ENCODE measurements at regions not wholly inside any gene's neighbourhood (a gene's known extent, or its start where the extent isn't known, plus 50 kb on each side); places are given as distances from the start of the nearest gene placed in this dataset.
"Not testable (repeated sequence)": the region's sequence is repeated elsewhere in the genome, so short reads cannot be mapped to it uniquely, and the experiment has no call there.

DNA sequence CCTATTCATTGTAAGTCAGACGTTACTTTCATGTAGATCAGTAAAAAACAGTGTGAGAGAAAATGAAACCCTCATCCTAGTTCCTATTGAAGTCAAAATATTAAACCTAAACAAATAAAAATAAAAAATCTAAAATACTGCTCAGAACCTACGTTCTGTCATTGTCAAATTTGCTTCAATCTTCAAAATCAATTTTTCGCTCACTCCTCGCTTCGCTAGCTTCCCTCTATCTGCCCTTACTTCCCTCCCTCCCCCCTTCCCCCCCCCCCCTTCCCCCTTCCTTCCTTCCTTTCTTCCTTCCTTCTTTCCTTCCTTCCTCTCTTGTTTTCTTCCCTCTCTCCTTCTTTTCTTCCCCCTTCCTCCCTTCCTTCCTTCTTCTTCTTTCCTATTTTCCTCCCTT is 310.9 kb upstream of the PDE3A start:
- Histone ChIP-seq H3K4me3 (no peak overlapping the region), H3K4me1 (no peaks in the 10 kb centered on the region), H3K27ac (no peak overlapping the region), H3K9me3 (no peaks in the 10 kb centered on the region), H3K27me3 (no peaks in the 10 kb centered on the region), H3K36me3 (no peaks in the 10 kb centered on the region)
- no peak for DNase-seq (ENCODE audit: low spot score)
- TF ChIP-seq, protein P1, sequence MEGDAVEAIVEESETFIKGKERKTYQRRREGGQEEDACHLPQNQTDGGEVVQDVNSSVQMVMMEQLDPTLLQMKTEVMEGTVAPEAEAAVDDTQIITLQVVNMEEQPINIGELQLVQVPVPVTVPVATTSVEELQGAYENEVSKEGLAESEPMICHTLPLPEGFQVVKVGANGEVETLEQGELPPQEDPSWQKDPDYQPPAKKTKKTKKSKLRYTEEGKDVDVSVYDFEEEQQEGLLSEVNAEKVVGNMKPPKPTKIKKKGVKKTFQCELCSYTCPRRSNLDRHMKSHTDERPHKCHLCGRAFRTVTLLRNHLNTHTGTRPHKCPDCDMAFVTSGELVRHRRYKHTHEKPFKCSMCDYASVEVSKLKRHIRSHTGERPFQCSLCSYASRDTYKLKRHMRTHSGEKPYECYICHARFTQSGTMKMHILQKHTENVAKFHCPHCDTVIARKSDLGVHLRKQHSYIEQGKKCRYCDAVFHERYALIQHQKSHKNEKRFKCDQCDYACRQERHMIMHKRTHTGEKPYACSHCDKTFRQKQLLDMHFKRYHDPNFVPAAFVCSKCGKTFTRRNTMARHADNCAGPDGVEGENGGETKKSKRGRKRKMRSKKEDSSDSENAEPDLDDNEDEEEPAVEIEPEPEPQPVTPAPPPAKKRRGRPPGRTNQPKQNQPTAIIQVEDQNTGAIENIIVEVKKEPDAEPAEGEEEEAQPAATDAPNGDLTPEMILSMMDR (IDR thresholded peaks at IDR 0.05) = no peak

DNA sequence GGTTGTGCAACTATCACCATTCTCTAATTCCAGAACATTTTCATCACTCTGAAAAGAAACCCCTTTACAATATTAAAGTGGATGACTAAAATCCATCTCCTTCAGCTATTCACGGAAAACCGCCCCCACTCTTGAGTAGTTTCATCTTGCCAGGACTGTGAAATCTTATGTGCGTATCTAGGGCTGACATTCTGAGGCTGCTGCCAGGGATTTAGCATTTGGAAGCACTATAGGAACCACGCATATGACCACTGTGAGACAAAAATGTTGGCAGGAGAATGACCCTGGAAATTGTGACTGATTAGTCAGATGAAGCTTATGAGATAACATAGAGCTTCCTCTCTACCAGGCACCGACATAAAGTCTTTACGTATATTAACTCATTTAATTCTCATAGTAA is 305.2 kb upstream of the PDE3A start:
- H3K9me3 ChIP-seq = no peaks in the 10 kb centered on the region
- H3K4me3 ChIP-seq = no peak overlapping the region
- H3K27me3 ChIP-seq = no peaks in the 10 kb centered on the region
- TF ChIP-seq, protein P1 (IDR thresholded peaks at IDR 0.05) = no peak
- no peaks in the 10 kb centered on the region for H3K4me1 ChIP-seq
- DNase-seq (ENCODE audit: low spot score) = no peak
- H3K36me3 ChIP-seq = no peaks in the 10 kb centered on the region
- no peak overlapping the region for H3K27ac ChIP-seq

DNA sequence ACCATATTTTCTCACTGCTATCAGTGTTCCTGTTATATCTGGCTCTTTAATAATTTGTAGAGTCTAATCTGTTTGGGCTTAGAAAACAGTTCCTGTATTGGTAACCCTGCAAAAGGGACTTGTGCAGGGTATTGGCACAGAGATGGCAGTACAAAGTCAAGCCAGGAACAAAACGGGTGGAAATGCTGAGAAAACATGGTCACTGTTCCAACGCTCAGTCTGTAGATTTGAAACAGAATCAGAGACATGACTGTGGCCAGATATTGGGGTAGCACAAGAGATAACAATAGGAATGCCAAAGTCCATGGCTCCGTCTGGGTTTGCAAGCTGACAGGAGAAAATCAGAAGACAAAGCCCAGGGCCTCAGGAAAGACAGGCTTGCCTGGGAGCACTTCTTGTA is 290.7 kb upstream of the PDE3A start:
- TF ChIP-seq, protein P1 (IDR thresholded peaks at IDR 0.05) = no peak
- H3K4me3 ChIP-seq = no peak overlapping the region
- H3K36me3 ChIP-seq = no peaks in the 10 kb centered on the region
- no peaks in the 10 kb centered on the region for H3K9me3 ChIP-seq
- H3K27ac ChIP-seq = no peak overlapping the region
- H3K27me3 ChIP-seq = no peaks in the 10 kb centered on the region
- peaks cover 0 to 6% of the 10 kb centered on the region in 2 donors for H3K4me1 ChIP-seq
- no peak for DNase-seq (ENCODE audit: low spot score)

DNA sequence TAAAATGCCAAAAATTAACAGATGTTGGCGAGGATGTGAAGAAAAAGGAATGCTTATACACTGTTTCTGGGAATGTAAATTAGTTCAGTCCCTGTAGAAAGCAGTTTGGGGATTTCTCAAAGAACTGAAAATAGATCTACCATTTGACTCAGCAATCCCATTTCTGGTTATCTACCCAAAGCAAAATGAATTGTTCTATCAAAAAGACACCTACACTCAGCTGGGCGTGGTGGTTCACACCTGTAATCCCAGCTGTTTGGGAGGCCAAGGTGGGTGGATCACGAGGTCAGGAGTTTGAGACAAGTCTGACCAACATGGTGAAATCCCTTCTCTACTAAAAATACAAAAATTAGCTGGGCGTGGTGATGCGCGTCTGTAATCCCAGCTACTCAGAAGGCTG is 279.3 kb upstream of the PDE3A start:
- H3K27me3 ChIP-seq = no peaks in the 10 kb centered on the region
- no peak overlapping the region for H3K4me3 ChIP-seq
- no peak overlapping the region for H3K27ac ChIP-seq
- no peaks in the 10 kb centered on the region for H3K4me1 ChIP-seq
- no peaks in the 10 kb centered on the region for H3K9me3 ChIP-seq
- no peak for DNase-seq (ENCODE audit: low spot score)
- TF ChIP-seq, protein P1 (IDR thresholded peaks at IDR 0.05) = no peak
- no peaks in the 10 kb centered on the region for H3K36me3 ChIP-seq

DNA sequence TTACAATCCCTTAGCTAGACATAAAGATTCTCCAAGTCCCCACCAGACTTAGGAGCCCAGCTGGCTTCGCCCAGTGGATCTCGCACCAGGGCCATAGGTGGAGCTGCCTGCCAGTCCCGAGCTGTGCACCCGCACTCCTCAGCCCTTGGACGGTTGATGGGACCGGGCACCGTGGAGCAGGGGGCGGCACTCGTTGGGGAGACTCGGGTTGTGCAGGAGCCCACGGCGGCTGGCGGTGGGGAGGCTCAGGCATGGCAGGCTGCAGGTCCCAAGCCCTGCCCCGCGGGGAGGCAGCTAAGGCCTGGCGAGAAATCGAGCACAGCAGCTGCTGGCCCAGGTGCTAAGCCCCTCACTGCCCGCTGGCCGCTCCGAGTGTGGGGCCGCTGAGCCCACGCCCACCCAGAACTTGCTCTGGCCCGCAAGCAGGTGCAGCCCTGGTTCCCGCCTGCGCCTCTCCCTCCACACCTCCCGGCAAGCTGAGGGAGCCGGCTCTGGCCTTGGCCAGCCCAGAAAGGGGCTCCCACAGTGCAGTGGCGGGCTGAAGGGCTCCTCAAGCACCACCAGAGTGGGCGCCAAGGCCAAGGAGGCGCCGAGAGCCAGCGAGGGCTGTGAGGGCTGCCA is 275.0 kb upstream of the PDE3A start:
- H3K27me3 ChIP-seq; H3K36me3 ChIP-seq; H3K27ac ChIP-seq; DNase-seq (ENCODE audit: low spot score); H3K9me3 ChIP-seq; H3K4me1 ChIP-seq; H3K4me3 ChIP-seq: not testable (repeated sequence)

DNA sequence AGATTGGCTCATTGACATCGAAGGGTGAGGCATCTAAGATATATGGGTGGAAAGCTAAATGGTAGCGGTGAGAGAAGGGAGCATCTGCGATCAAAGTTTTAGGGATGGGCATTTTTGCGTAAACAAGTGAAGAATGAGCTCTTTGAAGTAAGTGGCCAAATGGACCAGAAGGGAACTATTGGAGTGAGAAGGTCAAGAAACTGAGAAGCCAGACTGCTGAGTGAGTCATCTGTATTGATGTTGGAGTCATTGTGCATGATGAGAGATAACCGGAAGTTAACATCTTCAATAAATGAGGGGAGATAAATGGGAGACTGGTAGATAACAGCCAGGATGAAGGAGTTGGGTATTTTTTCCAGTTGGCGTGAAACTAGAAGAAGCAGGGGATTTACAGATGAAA is 271.9 kb upstream of the PDE3A start:
- H3K9me3 ChIP-seq = no peaks in the 10 kb centered on the region
- no peak overlapping the region for H3K27ac ChIP-seq
- peaks cover 0 to 7% of the 10 kb centered on the region in 2 donors for H3K4me1 ChIP-seq
- DNase-seq (ENCODE audit: low spot score) = no peak
- no peaks in the 10 kb centered on the region for H3K27me3 ChIP-seq
- TF ChIP-seq, protein P1 (IDR thresholded peaks at IDR 0.05) = no peak
- no peak overlapping the region for H3K4me3 ChIP-seq
- H3K36me3 ChIP-seq = no peaks in the 10 kb centered on the region
